HG02763 (cell line): ENCODE measurements at regions not wholly inside any gene's neighbourhood (a gene's known extent, or its start where the extent isn't known, plus 50 kb on each side); places are given as distances from the start of the nearest gene placed in this dataset.
"Not testable (repeated sequence)": the region's sequence is repeated elsewhere in the genome, so short reads cannot be mapped to it uniquely, and the experiment has no call there.

ENCODE experiments used
- ATAC-seq: cut with Tn5 transposase; IDR thresholded peaks from one replicate; pipeline ENCODE4 v1.9.1; 2021; ENCODE audit warnings: mild to moderate bottlenecking, moderate library complexity; ENCODE audit not compliant: unreplicated experiment

- no peak for ATAC-seq
Measured at GRCh38 chr1:213415691-213416380, 364.8 kb downstream of the RPS6KC1 start.

GRCh38 chr1:213416461-213417224 is 365.6 kb downstream of the RPS6KC1 start:
- no peak for ATAC-seq

GRCh38 chr1:213417225-213417820 is 366.3 kb downstream of the RPS6KC1 start:
- no peak for ATAC-seq

- ATAC-seq: no peak
Measured at GRCh38 chr1:213417846-213418245, 366.8 kb downstream of the RPS6KC1 start.

GRCh38 chr1:213418268-213419071 is 367.4 kb downstream of the RPS6KC1 start:
- no peak for ATAC-seq

GRCh38 chr1:213419401-213420030 is 368.5 kb downstream of the RPS6KC1 start:
- ATAC-seq: no peak

DNA sequence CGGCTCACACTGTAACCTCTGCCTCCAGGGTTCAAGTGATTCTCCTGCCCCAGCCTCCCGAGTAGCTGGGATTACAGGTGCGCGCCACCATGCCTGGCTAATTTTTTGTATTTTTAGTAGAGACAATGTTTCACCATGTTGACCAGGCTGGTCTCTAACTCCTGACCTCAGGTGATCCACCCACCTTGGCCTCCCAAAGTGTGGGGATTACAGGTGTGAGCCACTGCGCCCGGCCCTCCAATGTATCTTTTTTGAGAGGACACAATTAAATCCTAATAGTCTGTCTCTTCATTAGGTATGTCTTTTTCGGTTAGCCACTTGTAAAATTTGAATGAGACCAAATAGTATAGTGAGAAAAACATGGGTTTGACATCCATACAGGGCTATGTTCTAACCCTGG is 370.1 kb downstream of the RPS6KC1 start:
- ATAC-seq: not testable (repeated sequence)

DNA sequence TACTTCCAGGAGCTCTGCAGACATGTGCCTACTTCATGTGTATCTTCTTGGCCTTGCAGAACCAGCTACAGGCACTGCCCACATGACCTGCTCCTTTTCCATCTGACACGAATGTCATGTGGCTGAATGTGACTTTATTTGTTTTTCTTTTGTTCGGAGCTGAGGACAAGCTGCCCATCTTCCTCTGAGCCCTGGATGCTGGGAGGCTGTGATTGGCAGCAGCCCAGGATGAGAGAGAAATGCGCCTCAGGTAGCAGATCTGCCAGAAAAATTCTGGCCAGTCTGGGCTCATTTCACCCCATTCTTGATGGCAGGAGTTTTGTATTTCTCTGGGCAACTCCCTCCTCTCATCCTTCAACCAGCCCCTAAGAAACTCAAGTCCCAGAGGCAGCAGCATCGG is 372.0 kb downstream of the RPS6KC1 start:
- ATAC-seq: no peak

- ATAC-seq: no peak
Measured at GRCh38 chr1:213423605-213424004, 372.6 kb downstream of the RPS6KC1 start.

DNA sequence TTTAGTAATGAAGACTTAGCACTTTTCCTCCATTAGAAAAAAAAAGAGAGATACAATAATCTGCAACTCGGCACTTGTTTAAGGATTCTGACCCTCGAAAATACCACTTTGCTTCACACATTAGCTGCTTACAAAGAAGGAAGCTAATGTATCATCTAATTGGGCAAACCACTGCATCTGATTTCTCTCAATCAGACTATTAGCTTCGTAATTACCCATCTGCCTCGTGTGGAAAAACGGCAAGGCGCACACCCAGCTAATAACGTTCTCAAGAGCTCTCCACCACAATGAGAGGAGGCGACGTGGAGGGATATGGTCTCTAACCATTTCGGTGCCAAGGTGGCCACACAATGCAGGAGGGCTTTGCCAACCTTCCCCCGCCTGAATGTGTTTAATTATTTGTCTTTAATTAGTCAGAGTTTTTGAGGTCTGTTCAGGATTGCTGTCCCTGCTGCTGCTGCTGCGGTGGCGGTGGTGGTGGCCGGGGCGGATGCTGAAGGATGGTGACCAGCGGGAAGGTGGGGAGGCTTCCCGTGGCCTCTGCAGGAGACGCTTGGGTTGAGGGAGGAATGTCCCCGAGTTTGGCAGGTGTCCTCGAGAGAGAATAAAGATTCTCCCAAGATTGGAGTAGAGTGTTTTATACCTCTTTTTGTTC is 374.5 kb downstream of the RPS6KC1 start:
- ATAC-seq: no peak

DNA sequence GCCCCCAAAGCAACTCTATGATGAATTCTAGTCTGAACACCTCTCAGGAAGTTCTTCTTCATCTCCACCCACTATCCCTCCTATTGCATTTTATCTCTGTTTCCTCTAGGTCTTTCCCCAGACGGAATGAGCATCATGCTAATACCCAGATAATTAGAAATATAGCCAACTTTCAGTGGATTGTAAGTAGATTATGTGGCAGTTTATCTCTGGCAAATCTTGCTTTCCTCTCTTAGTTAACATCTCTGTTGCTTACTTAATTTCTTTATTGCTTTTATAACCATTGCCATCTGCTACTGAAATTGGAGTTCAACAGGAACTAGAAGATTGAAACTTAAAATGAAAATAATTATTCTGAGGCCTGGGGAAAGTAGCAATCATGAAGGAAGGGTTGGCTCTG is 378.6 kb downstream of the RPS6KC1 start:
- ATAC-seq: no peak

- no peak for ATAC-seq
Measured at GRCh38 chr1:213435715-213436114, 384.7 kb downstream of the RPS6KC1 start.

DNA sequence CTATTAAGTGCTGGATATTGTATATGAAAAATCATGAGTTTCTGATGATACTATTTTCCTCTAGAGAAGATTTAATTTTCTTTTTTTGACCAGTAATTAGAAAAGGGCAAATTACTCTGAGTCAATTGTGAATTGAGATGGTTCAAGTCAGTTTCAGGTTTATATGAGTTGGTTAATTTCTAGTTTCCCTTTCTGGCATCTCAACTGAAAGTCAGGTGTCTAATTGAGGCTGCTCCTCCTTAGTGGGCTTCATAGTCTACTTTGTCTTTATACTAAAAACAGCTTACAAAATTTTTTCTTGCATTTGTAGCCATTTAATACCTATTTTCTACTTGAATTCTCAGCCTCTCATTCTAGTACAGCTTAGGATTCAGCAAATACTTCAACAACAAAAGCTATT is 387.3 kb downstream of the RPS6KC1 start:
- no peak for ATAC-seq

- no peak for ATAC-seq
Measured at GRCh38 chr1:213439703-213440102, 388.7 kb downstream of the RPS6KC1 start.

GRCh38 chr1:213440766-213441165 is 389.7 kb downstream of the RPS6KC1 start:
- ATAC-seq: no peak

DNA sequence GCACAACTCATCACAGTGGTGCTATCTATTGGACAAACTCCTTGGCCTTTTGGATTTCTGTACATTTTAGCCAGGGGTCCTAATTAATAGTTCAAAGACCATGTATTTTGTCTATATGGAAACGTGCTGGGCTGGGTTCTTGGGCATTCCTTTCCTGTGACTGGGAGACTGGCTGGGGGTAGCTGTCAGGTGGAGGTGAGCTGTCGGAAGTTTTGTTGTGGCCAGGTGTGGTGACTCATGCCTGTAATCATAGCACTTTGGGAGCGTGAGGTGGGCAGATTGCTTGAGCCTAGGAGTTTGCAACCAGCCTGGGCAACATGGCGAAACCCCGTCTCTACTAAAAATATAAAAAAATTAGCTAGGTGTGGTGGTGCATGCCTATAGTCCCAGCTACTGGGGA is 392.4 kb downstream of the RPS6KC1 start:
- ATAC-seq: no peak

GRCh38 chr1:213444224-213444623 is 393.2 kb downstream of the RPS6KC1 start:
- ATAC-seq: no peak

GRCh38 chr1:213446496-213446895 is 395.5 kb downstream of the RPS6KC1 start:
- ATAC-seq: no peak

DNA sequence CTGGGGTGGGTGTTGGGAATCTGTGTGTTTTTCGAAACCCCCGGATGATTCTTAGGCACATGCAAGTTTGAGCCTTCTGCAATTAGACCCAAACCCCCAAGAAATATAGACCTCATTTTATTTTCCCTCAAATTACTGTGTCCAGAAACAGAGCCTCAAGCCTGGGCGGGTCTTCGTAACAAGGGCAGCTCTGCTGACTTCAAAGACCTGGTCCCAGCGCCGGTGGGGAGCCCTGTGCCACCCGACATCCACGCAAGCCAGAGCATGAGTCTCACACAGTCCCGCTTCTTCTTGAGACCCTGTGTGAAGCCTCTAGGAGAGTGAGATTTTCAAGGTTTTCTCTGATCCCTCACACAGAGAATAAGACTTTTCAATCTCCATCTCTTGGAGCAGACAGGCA is 397.3 kb downstream of the RPS6KC1 start:
- ATAC-seq: no peak

DNA sequence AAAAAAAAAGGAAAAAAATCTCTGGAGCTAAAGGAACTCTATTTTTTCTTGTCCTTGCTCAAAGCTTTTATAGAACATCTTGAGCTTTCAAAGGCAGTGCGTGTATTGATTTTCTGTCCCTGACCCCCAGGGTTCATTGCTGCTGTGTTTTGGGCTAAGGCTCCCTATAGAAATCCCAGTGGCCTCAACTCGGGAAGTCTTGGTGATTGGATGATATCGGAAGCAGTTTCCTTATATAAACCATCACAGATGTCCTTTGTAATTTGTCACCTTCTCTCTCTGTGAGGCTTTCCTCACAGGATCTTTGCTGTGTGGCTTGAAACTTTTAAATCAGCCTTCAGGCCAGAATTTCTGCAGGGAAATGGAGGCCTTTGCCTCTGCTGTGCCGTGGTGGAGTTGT is 397.7 kb downstream of the RPS6KC1 start:
- ATAC-seq: no peak
